Jurkat, Clone E6-1 (cell line): ENCODE measurements at regions not wholly inside any gene's neighbourhood (a gene's known extent, or its start where the extent isn't known, plus 50 kb on each side); places are given as distances from the start of the nearest gene placed in this dataset.
"Not testable (repeated sequence)": the region's sequence is repeated elsewhere in the genome, so short reads cannot be mapped to it uniquely, and the experiment has no call there.

Source experiments
- DNase-seq: peaks from one replicate; pipeline ENCODE4 v3.0.0-alpha.2; 2011; ENCODE audit warnings: low read depth, low spot score
- H3K4me3 ChIP-seq: 2 replicates; pipeline ENCODE4 v1.5.1; 2011; ENCODE audit warnings: mild to moderate bottlenecking, low read length, control low read depth, moderate library complexity

GRCh38 chr3:87673132-87673531 lies 385.7 kb downstream of the CGGBP1 start:
- no peak for DNase-seq
- H3K4me3 ChIP-seq, result no peak overlapping the region

GRCh38 chr3:87654184-87654583 lies 377.8 kb upstream of the POU1F1 start:
- no peak overlapping the region for H3K4me3 ChIP-seq
- DNase-seq, result no peak

GRCh38 chr3:87653138-87653537 lies 376.8 kb upstream of the POU1F1 start:
- not testable (repeated sequence) for DNase-seq, H3K4me3 ChIP-seq

GRCh38 chr3:87634426-87634825 lies 358.0 kb upstream of the POU1F1 start:
- no peak overlapping the region for H3K4me3 ChIP-seq
- DNase-seq, result no peak

- DNase-seq, result no peak
These were observed 350.9 kb upstream of the POU1F1 start for GRCh38 chr3:87627316-87627715.

GRCh38 chr3:87626546-87626945 lies 350.2 kb upstream of the POU1F1 start:
- no peak overlapping the region for H3K4me3 ChIP-seq
- no peak for DNase-seq

More at GRCh38 chr3:87627316-87627715, 350.9 kb upstream of the POU1F1 start:
- no peak overlapping the region for H3K4me3 ChIP-seq

- H3K4me3 ChIP-seq, result no peak overlapping the region
- no peak for DNase-seq
These were observed 349.5 kb upstream of the POU1F1 start for GRCh38 chr3:87625876-87626275.

GRCh38 chr3:87624860-87625259 lies 348.5 kb upstream of the POU1F1 start:
- H3K4me3 ChIP-seq, result no peak overlapping the region
- DNase-seq, result no peak

GRCh38 chr3:87621667-87622066 lies 345.3 kb upstream of the POU1F1 start:
- H3K4me3 ChIP-seq, result no peak overlapping the region
- DNase-seq, result no peak

- H3K4me3 ChIP-seq, result no peak overlapping the region
- DNase-seq, result no peak
These were observed 339.1 kb upstream of the POU1F1 start for GRCh38 chr3:87615506-87615905.

- no peak for DNase-seq
- H3K4me3 ChIP-seq, result no peak overlapping the region
These were observed 338.6 kb upstream of the POU1F1 start for GRCh38 chr3:87614998-87615397.

- DNase-seq, result no peak
- H3K4me3 ChIP-seq, result no peak overlapping the region
These were observed 330.9 kb upstream of the POU1F1 start for GRCh38 chr3:87607234-87607633.

- H3K4me3 ChIP-seq, result no peak overlapping the region
- DNase-seq, result no peak
These were observed 319.4 kb upstream of the POU1F1 start for GRCh38 chr3:87595798-87596197.

GRCh38 chr3:87581240-87581639 lies 304.9 kb upstream of the POU1F1 start:
- H3K4me3 ChIP-seq, result no peak overlapping the region
- no peak for DNase-seq

GRCh38 chr3:87576752-87577151 lies 300.4 kb upstream of the POU1F1 start:
- no peak overlapping the region for H3K4me3 ChIP-seq
- no peak for DNase-seq

- DNase-seq, result no peak
- H3K4me3 ChIP-seq, result no peak overlapping the region
These were observed 299.2 kb upstream of the POU1F1 start for GRCh38 chr3:87575550-87575949.

GRCh38 chr3:87568331-87568730 lies 291.9 kb upstream of the POU1F1 start:
- no peak overlapping the region for H3K4me3 ChIP-seq
- no peak for DNase-seq

GRCh38 chr3:87564438-87564837 lies 288.1 kb upstream of the POU1F1 start:
- no peak overlapping the region for H3K4me3 ChIP-seq
- no peak for DNase-seq

GRCh38 chr3:87563712-87564111 lies 287.3 kb upstream of the POU1F1 start:
- DNase-seq, result no peak
- no peak overlapping the region for H3K4me3 ChIP-seq

GRCh38 chr3:87558492-87558891 lies 282.1 kb upstream of the POU1F1 start:
- no peak for DNase-seq
- H3K4me3 ChIP-seq, result no peak overlapping the region

GRCh38 chr3:87555290-87555689 lies 278.9 kb upstream of the POU1F1 start:
- H3K4me3 ChIP-seq, result no peak overlapping the region

GRCh38 chr3:87553058-87553457 lies 276.7 kb upstream of the POU1F1 start:
- H3K4me3 ChIP-seq, result no peak overlapping the region
- no peak for DNase-seq

More at GRCh38 chr3:87555290-87555689, 278.9 kb upstream of the POU1F1 start:
- no peak for DNase-seq
